Dedifferentiated amniotic fluid mesenchymal stem cell (primary cell): ENCODE measurements at regions not wholly inside any gene's neighbourhood (a gene's known extent, or its start where the extent isn't known, plus 50 kb on each side); places are given as distances from the start of the nearest gene placed in this dataset.
A peak's percentile ranks its signal among the peaks of the same experiment; 100 is the strongest.
"Not testable (repeated sequence)": the region's sequence is repeated elsewhere in the genome, so short reads cannot be mapped to it uniquely, and the experiment has no call there.

Experiments
- DNase-seq: peaks from one replicate; pipeline ENCODE4 v3.0.0-alpha.2; 2016; ENCODE audit errors: extremely low spot score

DNA sequence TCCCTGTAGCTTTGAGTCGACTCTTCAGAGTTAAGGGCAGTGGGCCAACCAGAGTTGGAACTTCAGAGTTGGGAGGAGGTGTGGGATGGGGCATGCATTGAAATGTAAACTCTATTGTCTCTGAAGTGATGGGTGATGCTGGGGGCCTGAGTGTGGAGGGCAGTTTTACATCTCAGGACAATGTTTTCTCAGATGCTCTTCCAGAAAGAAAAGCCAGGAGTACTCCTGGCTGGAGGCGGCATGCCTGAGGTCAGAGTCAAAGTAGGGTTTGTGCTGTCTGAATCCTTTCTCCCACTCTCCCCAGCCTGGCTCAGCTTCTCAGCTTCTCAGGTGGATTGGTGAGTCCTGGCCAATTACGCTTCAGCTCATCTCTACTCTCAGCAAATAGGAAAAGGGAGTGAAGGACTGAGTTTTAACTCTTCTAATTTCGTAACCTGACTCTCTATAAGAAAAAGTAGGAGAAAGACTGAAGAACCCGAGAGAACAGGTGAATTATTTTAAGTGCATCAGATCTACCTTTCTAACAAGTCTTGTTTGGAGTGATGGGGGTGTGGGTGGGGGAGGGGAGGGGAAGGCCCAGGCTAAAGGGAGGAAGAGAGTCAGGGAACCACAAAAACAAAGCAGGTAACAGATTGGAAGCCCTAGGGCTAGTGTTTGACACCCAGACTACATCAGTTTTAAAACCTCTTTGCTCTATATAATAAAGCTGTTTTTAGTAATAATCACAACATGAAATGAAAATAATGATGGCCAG, 107.5 kb upstream of the PELI1 start:
- no peak for DNase-seq

DNA sequence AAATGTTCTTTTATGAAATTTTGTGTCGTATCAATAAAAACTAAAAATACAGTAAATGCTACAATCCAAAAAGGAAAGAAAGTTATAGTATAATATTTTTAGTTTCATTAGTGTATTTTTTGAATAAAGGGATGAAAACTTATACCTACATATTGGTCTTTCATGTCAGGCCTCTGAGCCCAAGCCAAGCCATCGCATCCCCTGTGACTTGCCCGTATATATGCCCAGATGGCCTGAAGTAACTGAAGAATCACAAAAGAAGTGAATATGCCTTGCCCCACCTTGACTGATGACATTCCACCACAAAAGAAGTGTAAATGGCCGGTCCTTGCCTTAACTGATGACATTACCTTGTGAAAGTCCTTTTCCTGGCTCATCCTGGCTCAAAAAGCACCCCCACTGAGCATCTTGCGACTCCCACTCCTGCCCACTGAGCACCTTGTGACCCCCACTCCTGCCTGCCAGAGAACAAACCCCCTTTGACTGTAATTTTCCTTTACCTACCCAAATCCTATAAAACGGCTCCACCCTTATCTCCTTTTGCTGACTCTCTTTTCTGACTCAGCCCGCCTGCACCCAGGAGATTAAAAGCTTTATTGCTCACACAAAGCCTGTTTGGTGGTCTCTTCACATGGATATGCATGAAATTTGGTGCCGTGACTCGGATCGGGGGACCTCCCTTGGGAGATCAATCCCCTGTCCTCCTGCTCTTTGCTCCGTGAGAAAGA, 108.2 kb upstream of the PELI1 start:
- DNase-seq: not testable (repeated sequence)

- not testable (repeated sequence) for DNase-seq
Measured at GRCh38 chr2:64253421-64253820, 109.2 kb upstream of the PELI1 start.

DNA sequence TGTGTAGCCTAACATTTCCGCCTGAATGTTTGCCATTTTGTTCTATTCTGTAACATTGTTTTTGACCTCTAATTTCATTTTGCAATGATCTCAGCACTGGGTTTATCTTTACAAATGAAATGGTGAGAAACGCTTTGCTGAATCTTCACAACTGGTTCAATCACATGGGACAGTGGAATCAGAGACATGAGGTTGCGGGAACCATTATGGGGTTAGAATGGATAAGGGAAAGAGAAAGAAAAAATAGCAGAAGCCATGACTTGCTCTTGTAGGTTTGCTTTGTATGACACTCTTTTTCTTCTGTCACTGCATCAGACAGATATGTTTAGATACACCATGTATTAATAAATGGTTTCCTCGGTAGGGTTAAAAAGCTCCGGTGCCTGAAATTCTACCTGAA, 114.3 kb upstream of the PELI1 start:
- no peak for DNase-seq

DNA sequence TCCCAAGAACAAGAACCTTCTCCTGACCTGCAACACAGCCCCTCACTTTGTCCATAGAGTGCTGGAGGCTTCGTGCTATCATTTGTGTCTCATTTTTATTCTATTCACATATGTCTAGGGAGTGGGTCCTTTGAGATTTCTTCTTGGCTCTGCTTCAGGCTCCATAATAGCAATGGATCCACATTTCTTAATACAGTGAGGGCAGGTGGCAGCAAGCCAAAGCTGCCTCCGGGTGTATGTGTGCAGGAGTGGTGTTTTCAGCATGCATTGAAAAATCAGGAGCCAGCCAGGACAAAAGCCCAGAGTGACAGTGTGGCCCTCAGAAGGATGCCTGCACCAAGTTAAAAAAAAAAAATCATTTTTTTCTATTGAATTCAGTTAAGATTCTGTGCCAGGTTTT, 115.1 kb upstream of the PELI1 start:
- no peak for DNase-seq

DNA sequence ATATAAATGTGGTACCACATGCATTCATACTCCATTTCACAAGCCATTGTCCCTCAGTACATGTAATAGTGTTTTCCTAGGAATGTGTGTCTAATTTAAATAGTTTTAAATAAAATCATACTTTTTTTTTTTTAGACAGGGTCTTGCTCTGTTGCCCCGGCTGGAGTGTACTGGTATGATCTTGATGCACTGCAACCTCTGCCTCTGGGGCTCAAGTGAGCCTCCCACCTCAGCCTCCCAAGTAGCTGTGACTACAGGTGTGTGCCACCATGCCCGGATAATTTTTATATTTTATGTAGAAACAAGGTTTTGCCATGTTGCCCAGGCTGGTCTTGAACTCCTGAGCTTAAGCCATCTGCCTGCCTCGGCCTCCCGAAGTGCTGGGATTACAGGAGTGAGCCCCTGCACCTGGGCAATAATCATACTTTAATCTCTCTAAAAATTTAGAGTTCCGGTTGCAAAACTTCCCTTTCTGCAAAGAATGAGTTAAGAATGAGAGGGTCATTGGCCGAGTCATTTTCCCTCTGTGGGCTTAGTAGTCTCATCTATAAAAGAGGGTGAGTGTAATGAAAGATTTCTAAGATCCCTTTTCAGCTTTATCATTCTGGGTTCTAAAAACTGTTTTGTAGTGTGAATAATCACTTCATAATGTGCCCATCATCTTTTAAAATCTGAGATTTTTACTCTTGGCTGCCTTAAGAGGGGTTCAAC, 116.0 kb upstream of the PELI1 start:
- no peak for DNase-seq

DNA sequence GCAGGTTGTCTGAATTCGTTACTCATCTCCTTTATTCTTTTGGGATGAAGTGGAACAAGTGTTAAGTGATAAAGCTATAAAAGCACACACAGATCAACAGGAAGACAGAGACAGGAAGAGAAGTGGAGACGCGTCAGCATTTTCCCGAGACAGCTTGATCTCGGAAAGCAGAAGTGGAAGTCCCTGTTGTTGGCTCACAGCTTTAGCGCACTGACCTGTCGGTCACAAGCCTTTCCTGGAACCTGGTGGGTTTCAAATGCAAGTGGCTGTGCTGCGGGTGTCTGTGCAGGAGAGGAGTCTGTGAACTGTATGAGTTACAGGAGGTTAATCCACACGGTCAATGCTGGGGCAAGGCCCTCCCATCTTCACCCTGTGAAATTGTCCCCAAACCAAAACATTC, 116.6 kb upstream of the PELI1 start:
- no peak for DNase-seq

- no peak for DNase-seq
Measured at GRCh38 chr2:64262071-64262470, 117.9 kb upstream of the PELI1 start.

- no peak for DNase-seq
Measured at GRCh38 chr2:64262816-64263215, 118.6 kb upstream of the PELI1 start.

DNA sequence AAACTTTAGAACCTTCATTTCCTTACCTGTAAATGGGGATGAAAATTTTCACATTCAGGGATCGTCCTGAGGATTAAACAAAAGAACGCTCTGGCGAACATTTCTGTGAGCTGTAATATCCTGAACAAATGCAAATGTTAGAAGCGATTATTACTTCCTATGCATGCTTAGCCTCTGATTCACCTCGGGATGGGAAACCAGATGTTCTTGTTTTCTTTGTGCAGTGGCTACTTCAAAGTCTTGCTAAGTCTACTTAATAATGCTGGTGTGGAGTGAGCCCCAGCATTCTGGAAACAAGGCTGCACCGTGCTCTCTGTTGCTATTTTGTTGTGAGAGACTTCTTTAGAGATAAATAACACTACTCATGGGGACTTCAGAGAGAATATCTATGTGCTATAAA, 119.1 kb upstream of the PELI1 start:
- DNase-seq: peak; percentile 58

DNA sequence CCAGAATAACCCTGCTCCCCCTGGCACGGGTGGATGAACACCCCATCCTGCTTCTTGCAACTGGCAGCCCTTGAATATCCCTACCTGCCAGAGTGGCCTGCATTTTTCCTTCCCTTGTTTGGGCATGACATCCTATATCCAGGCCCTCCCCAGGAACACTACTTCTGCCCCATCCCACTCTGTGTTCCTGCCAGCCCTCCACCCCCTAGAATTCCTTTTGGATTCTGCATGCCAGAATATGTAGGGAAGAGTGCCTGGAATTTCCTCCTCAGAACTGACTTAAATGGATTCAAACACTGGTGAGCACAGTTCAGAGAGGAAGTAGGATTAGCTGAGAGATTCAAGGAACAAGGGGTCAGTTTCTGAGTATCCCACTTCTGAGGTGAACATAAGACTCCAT, 123.5 kb upstream of the PELI1 start:
- DNase-seq: no peak

GRCh38 chr2:64268330-64269048, 124.3 kb upstream of the PELI1 start:
- DNase-seq: no peak

GRCh38 chr2:64273524-64274398, 129.5 kb upstream of the PELI1 start:
- peak; percentile 52 for DNase-seq

GRCh38 chr2:64274399-64275173, 130.4 kb upstream of the PELI1 start:
- no peak for DNase-seq

DNA sequence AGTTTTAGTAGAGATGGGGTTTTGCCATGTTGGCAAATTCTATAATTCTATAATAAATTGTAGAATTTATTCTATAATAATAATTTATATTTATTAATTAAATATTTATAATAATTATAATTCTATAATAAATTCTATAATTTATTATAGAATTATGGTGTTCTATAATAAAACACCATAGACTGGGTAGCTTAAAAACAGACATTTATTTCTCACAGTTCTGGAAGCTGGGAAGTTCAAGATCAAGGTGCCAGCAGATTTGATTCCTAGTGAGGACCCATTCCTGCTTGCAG, 130.9 kb upstream of the PELI1 start:
- DNase-seq: no peak

- DNase-seq: no peak
Measured at GRCh38 chr2:64276417-64277095, 132.3 kb upstream of the PELI1 start.

DNA sequence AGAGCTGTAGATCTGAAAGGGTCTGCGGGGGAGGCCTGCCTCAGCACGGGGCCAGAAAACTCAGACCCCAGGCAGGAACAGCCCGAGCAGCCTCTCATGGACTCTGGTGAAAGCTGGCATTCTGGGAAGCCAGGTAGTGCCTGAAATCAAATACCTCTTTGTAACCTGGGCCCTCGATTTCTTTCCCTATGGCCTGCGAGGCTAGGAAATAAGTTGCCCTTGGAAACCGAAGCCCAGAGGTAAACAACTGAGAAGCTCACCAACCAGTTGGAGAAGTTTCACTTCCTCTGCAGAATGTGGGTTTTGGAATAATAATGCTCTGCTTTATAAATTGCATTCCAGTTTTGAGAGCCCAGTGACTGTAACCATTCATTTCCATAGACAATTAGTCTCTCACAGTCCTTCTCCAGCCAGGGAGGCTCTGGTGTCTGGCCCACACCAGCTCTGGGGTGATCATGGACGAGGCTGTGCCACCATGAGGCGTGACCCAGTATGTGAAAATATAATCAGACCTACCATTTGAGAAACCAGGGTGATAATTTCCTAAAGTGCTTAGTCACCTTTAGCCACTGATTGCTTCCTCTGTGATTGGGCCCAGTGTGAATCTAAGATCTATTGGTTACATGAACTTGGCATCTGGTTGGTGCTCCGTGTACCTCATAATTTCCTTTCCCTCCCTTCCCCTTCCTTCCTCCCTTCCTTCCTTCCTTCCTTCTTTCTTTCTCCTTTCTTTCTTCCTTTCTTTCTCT, 133.1 kb upstream of the PELI1 start:
- DNase-seq: no peak

GRCh38 chr2:64280812-64281211, 136.6 kb upstream of the PELI1 start:
- not testable (repeated sequence) for DNase-seq

GRCh38 chr2:64283006-64283570, 138.9 kb upstream of the PELI1 start:
- DNase-seq: no peak
